ENCODE measurements at regions not wholly inside any gene's neighbourhood (a gene's known extent, or its start where the extent isn't known, plus 50 kb on each side); places are given as distances from the start of the nearest gene placed in this dataset.

DNA sequence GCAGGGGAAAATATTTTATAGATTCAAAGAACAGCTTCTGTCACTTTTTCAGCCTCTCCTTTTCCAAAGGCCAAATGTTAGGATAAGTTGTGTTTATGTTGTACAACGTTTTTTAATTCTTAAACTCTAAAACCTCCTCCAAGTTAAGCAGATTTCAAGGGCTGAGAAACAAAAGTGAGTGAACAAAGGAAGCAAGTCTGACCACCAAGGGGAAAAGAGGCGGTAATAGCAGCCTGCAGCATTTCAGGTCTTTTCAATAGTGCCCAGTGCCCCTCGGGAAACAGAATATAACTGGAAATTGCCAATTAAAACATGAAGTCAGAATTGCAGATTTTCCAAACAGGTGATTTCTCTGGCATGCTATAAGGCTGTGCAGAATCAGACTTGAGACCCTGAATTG lies 510.0 kb upstream of the HTR2C start (continued):
- TF ChIP-seq CHD7 (IDR thresholded peaks at IDR 0.05; ENCODE audit: insufficient replicate concordance, low read length) (no peak), EP300 (IDR thresholded peaks at IDR 0.05; ENCODE audit: borderline replicate concordance in 1 of 2, low read depth in 2 of 2, low read length in 2 of 2) (no peak), KDM5A (IDR thresholded peaks at IDR 0.05; ENCODE audit: low read length) (no peak), ASH2L (IDR thresholded peaks at IDR 0.05; ENCODE audit: low read length) (no peak), SP2 (IDR thresholded peaks at IDR 0.05; ENCODE audit: low read length) (no peak), CHD1 (IDR thresholded peaks at IDR 0.05; ENCODE audit: low read depth, low read length) (no peak), POLR2AphosphoS5 (IDR thresholded peaks at IDR 0.05; ENCODE audit: low read depth, low read length) (no peak), MAFK (IDR thresholded peaks at IDR 0.05; ENCODE audit: low read depth, low read length) (no peak), GABPA (IDR thresholded peaks at IDR 0.05; ENCODE audit: borderline replicate concordance, insufficient read depth, low read length) (no peak)
